ENCODE measurements at regions not wholly inside any gene's neighbourhood (a gene's known extent, or its start where the extent isn't known, plus 50 kb on each side); places are given as distances from the start of the nearest gene placed in this dataset.

GRCh38 chr20:24118441-24119175, 130.0 kb upstream of the GGTLC1 start:
- no peak for DNase-seq (ENCODE audit: low read depth)
- H3K4me3 ChIP-seq (ENCODE audit: low read length), result no peak overlapping the region
- TF ChIP-seq CTCF (conservative IDR thresholded peaks at IDR 0.05; ENCODE audit: low read depth, low read length), result no peak

- no peak for TF ChIP-seq CTCF (conservative IDR thresholded peaks at IDR 0.05; ENCODE audit: low read depth, low read length)
- H3K4me3 ChIP-seq (ENCODE audit: low read length), result no peak overlapping the region
- no peak for DNase-seq (ENCODE audit: low read depth)
Measured at GRCh38 chr20:24118034-24118433, 129.5 kb upstream of the GGTLC1 start.

GRCh38 chr20:24117383-24117782, 128.8 kb upstream of the GGTLC1 start:
- H3K4me3 ChIP-seq (ENCODE audit: low read length), result no peak overlapping the region
- no peak for DNase-seq (ENCODE audit: low read depth)
- TF ChIP-seq CTCF (conservative IDR thresholded peaks at IDR 0.05; ENCODE audit: low read depth, low read length), result no peak

GRCh38 chr20:24116611-24117010, 128.0 kb upstream of the GGTLC1 start:
- H3K4me3 ChIP-seq (ENCODE audit: low read length), result no peak overlapping the region
- no peak for DNase-seq (ENCODE audit: low read depth)
- TF ChIP-seq CTCF (conservative IDR thresholded peaks at IDR 0.05; ENCODE audit: low read depth, low read length), result no peak

- no peak for DNase-seq (ENCODE audit: low read depth)
- H3K4me3 ChIP-seq (ENCODE audit: low read length), result no peak overlapping the region
- TF ChIP-seq CTCF (conservative IDR thresholded peaks at IDR 0.05; ENCODE audit: low read depth, low read length), result no peak
Measured at GRCh38 chr20:24112360-24112759, 123.8 kb upstream of the GGTLC1 start.

- TF ChIP-seq CTCF (conservative IDR thresholded peaks at IDR 0.05; ENCODE audit: low read depth, low read length), result no peak
- no peak for DNase-seq (ENCODE audit: low read depth)
- no peak overlapping the region for H3K4me3 ChIP-seq (ENCODE audit: low read length)
Measured at GRCh38 chr20:24111858-24112257, 123.3 kb upstream of the GGTLC1 start.

GRCh38 chr20:24109537-24109936, 121.0 kb upstream of the GGTLC1 start:
- no peak overlapping the region for H3K4me3 ChIP-seq (ENCODE audit: low read length)
- DNase-seq (ENCODE audit: low read depth), result no peak

More at GRCh38 chr20:24109537-24109936, 121.0 kb upstream of the GGTLC1 start:
- no peak for TF ChIP-seq CTCF (conservative IDR thresholded peaks at IDR 0.05; ENCODE audit: low read depth, low read length)

Data from retinal pigment epithelial cell (primary cell).